Hepatocyte (in vitro differentiated cells): ENCODE measurements at regions not wholly inside any gene's neighbourhood (a gene's known extent, or its start where the extent isn't known, plus 50 kb on each side); places are given as distances from the start of the nearest gene placed in this dataset.

Experiments used
- DNase-seq: peaks from one replicate; pipeline ENCODE4 v3.0.0-alpha.2; 2016; ENCODE audit warnings: low spot score
- H2AFZ ChIP-seq: fragments of 200-600 bp; sonication (generic); 2 replicates; pipeline ENCODE4 v1.6.0; 2016; ENCODE audit warnings: antibody characterized with exemption, mild to moderate bottlenecking
- H3K27ac ChIP-seq: fragments of 200-600 bp; sonication (generic); 2 replicates; pipeline ENCODE4 v1.5.1; 2016; ENCODE audit warnings: mild to moderate bottlenecking
- H3K27me3 ChIP-seq: fragments of 200-600 bp; sonication (generic); 2 replicates; pipeline ENCODE4 v1.6.1; 2016
- H3K36me3 ChIP-seq: fragments of 200-600 bp; sonication (generic); replicated peaks from 2 replicates; pipeline ENCODE4 v1.5.1; 2016; ENCODE audit warnings: low read depth; ENCODE audit not compliant: insufficient read depth
- H3K4me1 ChIP-seq: fragments of 200-600 bp; sonication (generic); 2 replicates; pipeline ENCODE4 v1.5.1; 2016; ENCODE audit warnings: mild to moderate bottlenecking, moderate library complexity; ENCODE audit not compliant: insufficient read depth
- H3K4me2 ChIP-seq: fragments of 200-600 bp; sonication (generic); 2 replicates; pipeline ENCODE4 v1.6.0; 2016
- H3K4me3 ChIP-seq: fragments of 200-600 bp; sonication (generic); 2 replicates; pipeline ENCODE4 v1.5.1; 2016; ENCODE audit warnings: mild to moderate bottlenecking
- H3K79me2 ChIP-seq: fragments of 200-600 bp; sonication (generic); 2 replicates; pipeline ENCODE4 v1.6.0; 2017; ENCODE audit warnings: mild to moderate bottlenecking
- H3K9me2 ChIP-seq: fragments of 200-600 bp; sonication (generic); replicated peaks from 2 replicates; pipeline ENCODE4 v1.6.0; 2017; ENCODE audit warnings: mild to moderate bottlenecking; ENCODE audit not compliant: insufficient read depth
- H3K9me3 ChIP-seq: fragments of 200-600 bp; sonication (generic); 2 replicates; pipeline ENCODE4 v1.5.1; 2016; ENCODE audit warnings: low read depth, mild to moderate bottlenecking
- H4K20me1 ChIP-seq: fragments of 200-600 bp; sonication (generic); 2 replicates; pipeline ENCODE4 v1.6.0; 2016; ENCODE audit warnings: mild to moderate bottlenecking; ENCODE audit not compliant: insufficient read depth, poor library complexity, severe bottlenecking
- CTCF ChIP-seq: fragments of 200-600 bp; sonication (generic); IDR thresholded peaks from 2 replicates; pipeline ENCODE4 v1.5.1; 2016; ENCODE audit warnings: antibody characterized with exemption, mild to moderate bottlenecking; ENCODE audit not compliant: poor library complexity
- EZH2 ChIP-seq: fragments of 200-600 bp; sonication (generic); IDR thresholded peaks from 2 replicates; pipeline ENCODE4 v1.6.1; 2016; ENCODE audit warnings: antibody characterized with exemption, mild to moderate bottlenecking, borderline replicate concordance
- EZH2phosphoT487 ChIP-seq: fragments of 200-600 bp; sonication (generic); IDR thresholded peaks from one replicate; pipeline ENCODE4 v1.6.1; 2018; ENCODE audit warnings: antibody characterized with exemption, mild to moderate bottlenecking, low read depth, moderate library complexity; ENCODE audit not compliant: unreplicated experiment, severe bottlenecking
- WGBS: methylation state at CpG from one replicate; pipeline ENCODE4 v1.1.6; 2016; ENCODE audit warnings: low lambda C conversion rate; ENCODE audit errors: missing lambda C conversion rate; 5-methylcytosine and 5-hydroxymethylcytosine counted together

GRCh38 chr3:5429517-5429890 lies 242.0 kb downstream of the EDEM1 start:
- no peaks in the 10 kb centered on the region for H3K27me3 ChIP-seq
- TF ChIP-seq EZH2 (no peak), CTCF (no peak), EZH2phosphoT487 (no peak)
- no peaks in the 10 kb centered on the region for H4K20me1 ChIP-seq

GRCh38 chr3:5430701-5431100 lies 243.2 kb downstream of the EDEM1 start:
- H3K4me2 ChIP-seq: no peak overlapping the region
- WGBS: 100% methylated on average over 1 of the region's 1 CpG
- TF ChIP-seq CTCF (no peak), EZH2 (no peak), EZH2phosphoT487 (no peak)

More at GRCh38 chr3:5429517-5429890, 242.0 kb downstream of the EDEM1 start:
- Histone ChIP-seq H3K9me3 (no peaks in the 10 kb centered on the region), H3K4me1 (no peaks in the 10 kb centered on the region), H3K9me2 (no peaks in the 10 kb centered on the region), H3K27ac (no peak overlapping the region), H3K79me2 (no peaks in the 10 kb centered on the region), H3K4me2 (no peak overlapping the region), H2AFZ (no peak overlapping the region), H3K36me3 (no peaks in the 10 kb centered on the region), H3K4me3 (no peak overlapping the region)
- DNase-seq: no peak

GRCh38 chr3:5431146-5431545 lies 243.6 kb downstream of the EDEM1 start:
- Histone ChIP-seq H3K27ac (no peak overlapping the region), H3K4me3 (no peak overlapping the region), H4K20me1 (no peaks in the 10 kb centered on the region), H2AFZ (no peak overlapping the region), H3K79me2 (no peaks in the 10 kb centered on the region), H3K9me2 (no peaks in the 10 kb centered on the region), H3K4me2 (no peak overlapping the region), H3K36me3 (no peaks in the 10 kb centered on the region), H3K4me1 (no peaks in the 10 kb centered on the region), H3K9me3 (no peaks in the 10 kb centered on the region), H3K27me3 (no peaks in the 10 kb centered on the region)
- no peak for DNase-seq
- TF ChIP-seq EZH2: no peak
- no peak for TF ChIP-seq CTCF
- WGBS: 84% methylated on average over 4 of the region's 4 CpGs

More at GRCh38 chr3:5430701-5431100, 243.2 kb downstream of the EDEM1 start:
- Histone ChIP-seq H4K20me1 (no peaks in the 10 kb centered on the region), H3K79me2 (no peaks in the 10 kb centered on the region), H3K4me1 (no peaks in the 10 kb centered on the region), H3K9me3 (no peaks in the 10 kb centered on the region), H2AFZ (no peak overlapping the region), H3K36me3 (no peaks in the 10 kb centered on the region), H3K27ac (no peak overlapping the region), H3K9me2 (no peaks in the 10 kb centered on the region), H3K27me3 (no peaks in the 10 kb centered on the region), H3K4me3 (no peak overlapping the region)
- no peak for DNase-seq

DNA sequence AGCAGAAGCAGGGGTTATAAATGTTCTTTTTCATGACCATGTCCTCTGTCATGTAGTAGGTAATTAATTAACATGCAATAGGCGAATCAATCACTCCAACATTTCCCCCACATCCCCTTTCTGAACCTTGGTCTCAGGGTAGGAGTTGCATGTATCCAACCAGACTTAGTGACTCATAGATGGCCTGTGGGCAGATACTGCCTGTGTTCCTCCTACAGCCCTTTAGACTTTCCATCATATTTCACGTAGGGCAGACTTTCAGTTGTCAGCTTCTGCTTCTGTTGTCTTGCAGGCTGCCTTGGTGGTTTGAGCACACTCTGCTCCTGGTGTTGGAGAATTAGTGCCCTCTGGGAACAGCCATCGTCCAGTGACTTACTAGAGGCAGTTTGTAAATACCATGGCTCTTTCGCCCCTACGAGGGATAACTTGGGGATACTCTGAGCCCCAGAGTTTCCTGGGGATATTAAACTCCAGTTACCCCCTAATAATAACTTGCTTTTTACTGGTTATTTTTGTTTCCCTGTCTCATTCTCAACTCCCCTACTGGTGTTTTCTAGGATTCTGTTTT lies 244.4 kb downstream of the EDEM1 start:
- Histone ChIP-seq H3K9me3 (no peaks in the 10 kb centered on the region), H3K9me2 (no peaks in the 10 kb centered on the region), H3K27ac (no peak overlapping the region), H3K27me3 (no peaks in the 10 kb centered on the region), H3K4me3 (no peak overlapping the region), H3K4me2 (no peak overlapping the region), H3K79me2 (no peaks in the 10 kb centered on the region), H2AFZ (no peak overlapping the region), H3K4me1 (no peaks in the 10 kb centered on the region), H4K20me1 (no peaks in the 10 kb centered on the region), H3K36me3 (no peaks in the 10 kb centered on the region)
- TF ChIP-seq EZH2 (no peak), CTCF (no peak), EZH2phosphoT487 (no peak)
- 83% methylated on average over 5 of the region's 5 CpGs for WGBS
- DNase-seq: peak; percentile 26
